HuH-7.5 (cell line): ENCODE measurements at regions not wholly inside any gene's neighbourhood (a gene's known extent, or its start where the extent isn't known, plus 50 kb on each side); places are given as distances from the start of the nearest gene placed in this dataset.
"Not testable (repeated sequence)": the region's sequence is repeated elsewhere in the genome, so short reads cannot be mapped to it uniquely, and the experiment has no call there.

Experiments used
- DNase-seq: peaks from one replicate; pipeline ENCODE4 v3.0.0; 2011; ENCODE audit warnings: low spot score

- no peak for DNase-seq
These were observed 547.1 kb upstream of the GCFC2 start for GRCh38 chr2:76257802-76258201.

GRCh38 chr2:76256458-76257088 is 545.9 kb upstream of the GCFC2 start:
- DNase-seq, result no peak

GRCh38 chr2:76252704-76253103 is 542.0 kb upstream of the GCFC2 start:
- no peak for DNase-seq

- DNase-seq, result no peak
These were observed 540.6 kb upstream of the GCFC2 start for GRCh38 chr2:76251342-76251741.

GRCh38 chr2:76247006-76247405 is 536.3 kb upstream of the GCFC2 start:
- no peak for DNase-seq

- DNase-seq, result no peak
These were observed 501.6 kb upstream of the GCFC2 start for GRCh38 chr2:76211991-76212985.

- no peak for DNase-seq
These were observed 499.8 kb upstream of the GCFC2 start for GRCh38 chr2:76210551-76210950.

- DNase-seq, result no peak
These were observed 493.3 kb upstream of the GCFC2 start for GRCh38 chr2:76204048-76204447.

GRCh38 chr2:76202866-76203265 is 492.2 kb upstream of the GCFC2 start:
- no peak for DNase-seq

GRCh38 chr2:76197842-76198448 is 487.2 kb upstream of the GCFC2 start:
- no peak for DNase-seq

GRCh38 chr2:76197428-76197827 is 486.7 kb upstream of the GCFC2 start:
- no peak for DNase-seq

GRCh38 chr2:76194031-76194775 is 483.5 kb upstream of the GCFC2 start:
- DNase-seq, result no peak

GRCh38 chr2:76193089-76193488 is 482.4 kb upstream of the GCFC2 start:
- DNase-seq, result no peak

GRCh38 chr2:76188334-76189008 is 477.8 kb upstream of the GCFC2 start:
- DNase-seq, result no peak

- no peak for DNase-seq
These were observed 476.7 kb upstream of the GCFC2 start for GRCh38 chr2:76187415-76187814.

GRCh38 chr2:76180676-76181075 is 470.0 kb upstream of the GCFC2 start:
- no peak for DNase-seq

GRCh38 chr2:76178610-76179009 is 467.9 kb upstream of the GCFC2 start:
- no peak for DNase-seq

- no peak for DNase-seq
These were observed 464.6 kb upstream of the GCFC2 start for GRCh38 chr2:76175295-76175694.

- DNase-seq, result no peak
These were observed 463.8 kb upstream of the GCFC2 start for GRCh38 chr2:76174505-76174904.

- not testable (repeated sequence) for DNase-seq
These were observed 462.5 kb upstream of the GCFC2 start for GRCh38 chr2:76173206-76173605.

- DNase-seq, result not testable (repeated sequence)
These were observed 461.5 kb upstream of the GCFC2 start for GRCh38 chr2:76172154-76172595.

GRCh38 chr2:76170856-76171255 is 460.1 kb upstream of the GCFC2 start:
- no peak for DNase-seq
